GM21367 (cell line): ENCODE measurements at regions not wholly inside any gene's neighbourhood (a gene's known extent, or its start where the extent isn't known, plus 50 kb on each side); places are given as distances from the start of the nearest gene placed in this dataset.
"Not testable (repeated sequence)": the region's sequence is repeated elsewhere in the genome, so short reads cannot be mapped to it uniquely, and the experiment has no call there.

Source experiments
- ATAC-seq: cut with Tn5 transposase; IDR thresholded peaks from one replicate; pipeline ENCODE4 v1.9.1; 2021; ENCODE audit not compliant: unreplicated experiment

GRCh38 chr10:61818251-61818650 is 83.2 kb upstream of the ARID5B start:
- not testable (repeated sequence) for ATAC-seq

- ATAC-seq = no peak
Measured at GRCh38 chr10:61819208-61819607, 82.3 kb upstream of the ARID5B start.

GRCh38 chr10:61821153-61821552 is 80.3 kb upstream of the ARID5B start:
- ATAC-seq = no peak

GRCh38 chr10:61821693-61822092 is 79.8 kb upstream of the ARID5B start:
- no peak for ATAC-seq

- no peak for ATAC-seq
Measured at GRCh38 chr10:61822096-61822495, 79.4 kb upstream of the ARID5B start.

- ATAC-seq = no peak
Measured at GRCh38 chr10:61822781-61823230, 78.7 kb upstream of the ARID5B start.

- no peak for ATAC-seq
Measured at GRCh38 chr10:61825001-61825400, 76.5 kb upstream of the ARID5B start.

GRCh38 chr10:61825628-61826027 is 75.9 kb upstream of the ARID5B start:
- no peak for ATAC-seq

- no peak for ATAC-seq
Measured at GRCh38 chr10:61828034-61828433, 73.5 kb upstream of the ARID5B start.

GRCh38 chr10:61828788-61829187 is 72.7 kb upstream of the ARID5B start:
- no peak for ATAC-seq

GRCh38 chr10:61830072-61830845 is 71.2 kb upstream of the ARID5B start:
- ATAC-seq = no peak

GRCh38 chr10:61830846-61831273 is 70.6 kb upstream of the ARID5B start:
- ATAC-seq = no peak

GRCh38 chr10:61832866-61833481 is 68.5 kb upstream of the ARID5B start:
- ATAC-seq = no peak

- ATAC-seq = no peak
Measured at GRCh38 chr10:61834519-61834918, 67.0 kb upstream of the ARID5B start.

- ATAC-seq = peak; percentile 58
Measured at GRCh38 chr10:61835069-61835945, 66.2 kb upstream of the ARID5B start.

- no peak for ATAC-seq
Measured at GRCh38 chr10:61835946-61836887, 65.3 kb upstream of the ARID5B start.

GRCh38 chr10:61836888-61837754 is 64.4 kb upstream of the ARID5B start:
- no peak for ATAC-seq

- ATAC-seq = no peak
Measured at GRCh38 chr10:61837755-61838171, 63.7 kb upstream of the ARID5B start.

GRCh38 chr10:61839916-61840315 is 61.6 kb upstream of the ARID5B start:
- no peak for ATAC-seq
